Transverse colon (tissue), 4 donors: ENCODE measurements at regions not wholly inside any gene's neighbourhood (a gene's known extent, or its start where the extent isn't known, plus 50 kb on each side); places are given as distances from the start of the nearest gene placed in this dataset.

Experiments used
- DNase-seq: peaks from one replicate; pipeline ENCODE4 v3.0.0-alpha.2; 2019
- H3K27ac ChIP-seq, 4 donors: fragments of 200-600 bp; sonication (generic); 2 replicates each; pipeline ENCODE4 v1.5.1; 2016 to 2018; ENCODE audit warnings: inconsistent platforms in 4 of 4
- H3K27me3 ChIP-seq: fragments of 200-600 bp; sonication (generic); 2 replicates; pipeline ENCODE4 v1.5.1; 2017; ENCODE audit warnings: inconsistent platforms
- H3K36me3 ChIP-seq, 4 donors: fragments of 200-600 bp; sonication (generic); 2 replicates each; pipeline ENCODE4 v1.5.1; 2017 to 2019; ENCODE audit warnings: inconsistent platforms in 4 of 4
- H3K4me1 ChIP-seq, 4 donors: fragments of 200-600 bp; sonication (generic); 2 replicates each; pipeline ENCODE4 v1.5.1; 2017 to 2020; ENCODE audit warnings: inconsistent platforms in 4 of 4
- H3K4me3 ChIP-seq, 4 donors: fragments of 200-600 bp; sonication (generic); 1 replicate in 1 of 4; 2 replicates in 3 of 4; pipeline versions ENCODE4 v1.5.1 to v1.6.1; 2017 to 2019; ENCODE audit warnings: inconsistent platforms in 4 of 4
- H3K9me3 ChIP-seq, 2 donors: fragments of 200-600 bp; sonication (generic); 2 replicates each; pipeline ENCODE4 v1.5.1; 2017 to 2019; ENCODE audit warnings: inconsistent platforms in 2 of 2
- CTCF ChIP-seq, 5 experiments: fragments of 200-600 bp in 3 of 5; fragments of 450-650 bp in 2 of 5; sonication (generic) in 3 of 5; IDR thresholded peaks; 1 replicate in 2 of 5; 2 replicates in 3 of 5; pipeline ENCODE4 v1.5.1; 2016 to 2017; ENCODE audit warnings: antibody characterized with exemption in 5 of 5, inconsistent platforms in 3 of 5, mild to moderate bottlenecking in 2 of 5, moderate library complexity in 1 of 5
- EP300 ChIP-seq: sonication (generic); formaldehyde crosslinking; IDR thresholded peaks from one replicate; pipeline ENCODE4 v1.6.1; 2017; ENCODE audit warnings: antibody characterized with exemption, low read depth
- POLR2A ChIP-seq: fragments of 450-650 bp; IDR thresholded peaks from one replicate; pipeline ENCODE4 v1.6.1; 2016; ENCODE audit warnings: antibody characterized with exemption, mild to moderate bottlenecking, moderate library complexity
- POLR2AphosphoS5 ChIP-seq, 3 donors: sonication (generic); formaldehyde crosslinking; IDR thresholded peaks; one replicate each; pipeline ENCODE4 v1.6.1; 2016; ENCODE audit warnings: antibody characterized with exemption in 3 of 3
- WGBS, 2 donors: methylation state at CpG; one replicate each; pipeline ENCODE4 v1.1.5; 2018; ENCODE audit warnings: low coverage in 1 of 2; 5-methylcytosine and 5-hydroxymethylcytosine counted together
- in situ Hi-C, 4 donors: fragments of 200-750 bp; cut with MboI; loops; one replicate each; pipeline versions ENCODE4 v1.15.0 to v1.15.1; 2017; ENCODE audit warnings: low sequenced_read_pairs in 3 of 4, low pct_ligation_motif_present in 1 of 4, low pct_unique_long_range_greater_than_20kb in 1 of 4
- intact Hi-C: fragments of 100-400 bp; cut with DNase I; formaldehyde crosslinking; loops from one replicate; pipeline ENCODE4 v1.15.1; 2023; ENCODE audit warnings: low total_unique reads

- Histone ChIP-seq H3K36me3 (no peaks in the 10 kb centered on the region), H3K27ac (no peak overlapping the region), H3K27me3 (no peaks in the 10 kb centered on the region), H3K4me1 (no peaks in the 10 kb centered on the region), H3K9me3 (no peaks in the 10 kb centered on the region), H3K4me3 (no peak overlapping the region)
- 69 to 72% methylated on average over 3 to 17 of the region's 17 CpGs for WGBS, 2 donors
- TF ChIP-seq CTCF (IDR thresholded peaks at IDR 0.05) (peak in 1 of 5 experiments; percentile 4), EP300 (no peak)
- in situ Hi-C loops, result loop anchor here in 3 of 4 donors (25.0 kb wide), 1 partner anchor 620 kb away; no protein-coding TSS in a partner anchor
- intact Hi-C loops, result no loop called here
- DNase-seq, result no peak
These were observed 69.0 kb upstream of the THY1 start for GRCh38 chr11:119491753-119492510.

- H3K4me1 ChIP-seq, result no peaks in the 10 kb centered on the region
- no peaks in the 10 kb centered on the region for H3K36me3 ChIP-seq
- in situ Hi-C loops (loop anchor here in 3 of 4 donors (25.0 kb wide), 1 partner anchor 622 kb away; no protein-coding TSS in a partner anchor), intact Hi-C loops (no loop called here)
- TF ChIP-seq CTCF (IDR thresholded peaks at IDR 0.05) (no peak), EP300 (no peak), POLR2AphosphoS5 (IDR thresholded peaks at IDR 0.05) (no peak), POLR2A (no peak)
- H3K4me3 ChIP-seq, result no peak overlapping the region
- H3K27ac ChIP-seq, result no peak overlapping the region
- H3K27me3 ChIP-seq, result no peaks in the 10 kb centered on the region
- no peaks in the 10 kb centered on the region for H3K9me3 ChIP-seq
- 79 to 96% methylated on average over 5 to 24 of the region's 24 CpGs for WGBS, 2 donors
- no peak for DNase-seq
These were observed 67.5 kb upstream of the THY1 start for GRCh38 chr11:119490253-119491006.

- no peaks in the 10 kb centered on the region for H3K27me3 ChIP-seq
- in situ Hi-C loops, result loop anchor here in 3 of 4 donors (25.0 kb wide), 1 partner anchor 623 kb away; no protein-coding TSS in a partner anchor
- no peak overlapping the region for H3K27ac ChIP-seq
- no peaks in the 10 kb centered on the region for H3K9me3 ChIP-seq
- no peaks in the 10 kb centered on the region for H3K4me1 ChIP-seq
- 50 to 81% methylated on average over 1 to 3 of the region's 3 CpGs for WGBS, 2 donors
- H3K36me3 ChIP-seq, result no peaks in the 10 kb centered on the region
- TF ChIP-seq EP300, result no peak
- TF ChIP-seq CTCF (IDR thresholded peaks at IDR 0.05), result no peak
- TF ChIP-seq POLR2AphosphoS5 (IDR thresholded peaks at IDR 0.05), result no peak
- no peak for TF ChIP-seq POLR2A
- no peak for DNase-seq
- intact Hi-C loops, result loop anchor here (10.0 kb wide), 1 partner anchor 256 kb away; no protein-coding TSS in a partner anchor
- no peak overlapping the region for H3K4me3 ChIP-seq
These were observed 66.1 kb upstream of the THY1 start for GRCh38 chr11:119489087-119489486.

GRCh38 chr11:119488256-119488995 is 65.5 kb upstream of the THY1 start:
- no peak overlapping the region for H3K27ac ChIP-seq
- H3K9me3 ChIP-seq, result no peaks in the 10 kb centered on the region
- in situ Hi-C loops, result loop anchor here in 3 of 4 donors (25.0 kb wide), 1 partner anchor 624 kb away; no protein-coding TSS in a partner anchor
- no peaks in the 10 kb centered on the region for H3K4me1 ChIP-seq
- H3K27me3 ChIP-seq, result no peaks in the 10 kb centered on the region
- H3K36me3 ChIP-seq, result no peaks in the 10 kb centered on the region
- no peak overlapping the region for H3K4me3 ChIP-seq
- DNase-seq, result no peak
- no peak for TF ChIP-seq EP300
- TF ChIP-seq CTCF (IDR thresholded peaks at IDR 0.05), result no peak
- no peak for TF ChIP-seq POLR2AphosphoS5 (IDR thresholded peaks at IDR 0.05)
- no peak for TF ChIP-seq POLR2A
- WGBS, 2 donors, result 78% methylated on average over 9 of the region's 9 CpGs; no CpG with 5 or more reads in 1 of the 2 donors
- intact Hi-C loops, result loop anchor here (10.0 kb wide), 1 partner anchor 256 kb away; no protein-coding TSS in a partner anchor
